Activated CD4-positive, alpha-beta T cell treated with anti-CD3 and anti-CD28 coated beads for 48 hours (primary cell): ENCODE measurements at regions not wholly inside any gene's neighbourhood (a gene's known extent, or its start where the extent isn't known, plus 50 kb on each side); places are given as distances from the start of the nearest gene placed in this dataset.

Experiments used
- DNase-seq: peaks from one replicate; pipeline ENCODE4 v3.0.0-alpha.2; 2020

- no peak for DNase-seq
These were observed 143.8 kb upstream of the PPARGC1A start for GRCh38 chr4:24033626-24034025.

GRCh38 chr4:24032371-24032989 lies 142.6 kb upstream of the PPARGC1A start:
- no peak for DNase-seq

GRCh38 chr4:24026596-24026995 lies 136.7 kb upstream of the PPARGC1A start:
- DNase-seq, result no peak

- DNase-seq, result no peak
These were observed 134.8 kb upstream of the PPARGC1A start for GRCh38 chr4:24024605-24025004.

GRCh38 chr4:24024157-24024556 lies 134.3 kb upstream of the PPARGC1A start:
- no peak for DNase-seq

- DNase-seq, result no peak
These were observed 125.9 kb upstream of the PPARGC1A start for GRCh38 chr4:24015782-24016181.

- no peak for DNase-seq
These were observed 124.0 kb upstream of the PPARGC1A start for GRCh38 chr4:24013668-24014422.

- no peak for DNase-seq
These were observed 121.1 kb upstream of the PPARGC1A start for GRCh38 chr4:24010994-24011393.

- DNase-seq, result no peak
These were observed 120.7 kb upstream of the PPARGC1A start for GRCh38 chr4:24010573-24010972.

- no peak for DNase-seq
These were observed 118.0 kb upstream of the PPARGC1A start for GRCh38 chr4:24007860-24008261.

- DNase-seq, result no peak
These were observed 116.4 kb upstream of the PPARGC1A start for GRCh38 chr4:24006269-24006668.

GRCh38 chr4:24003926-24004325 lies 114.1 kb upstream of the PPARGC1A start:
- DNase-seq, result no peak

GRCh38 chr4:24003496-24003895 lies 113.6 kb upstream of the PPARGC1A start:
- no peak for DNase-seq

- DNase-seq, result no peak
These were observed 112.6 kb upstream of the PPARGC1A start for GRCh38 chr4:24002330-24002966.

GRCh38 chr4:24001486-24002329 lies 111.9 kb upstream of the PPARGC1A start:
- DNase-seq, result no peak

GRCh38 chr4:24000470-24000831 lies 110.6 kb upstream of the PPARGC1A start:
- DNase-seq, result no peak

- no peak for DNase-seq
These were observed 110.0 kb upstream of the PPARGC1A start for GRCh38 chr4:23999714-24000469.

GRCh38 chr4:23993373-23993772 lies 103.5 kb upstream of the PPARGC1A start:
- no peak for DNase-seq

GRCh38 chr4:23991444-23991843 lies 101.6 kb upstream of the PPARGC1A start:
- no peak for DNase-seq

GRCh38 chr4:23986270-23986669 lies 96.4 kb upstream of the PPARGC1A start:
- DNase-seq, result no peak

GRCh38 chr4:23981328-23981727 lies 91.5 kb upstream of the PPARGC1A start:
- no peak for DNase-seq

GRCh38 chr4:23979534-23979933 lies 89.7 kb upstream of the PPARGC1A start:
- no peak for DNase-seq

- DNase-seq, result no peak
These were observed 88.2 kb upstream of the PPARGC1A start for GRCh38 chr4:23978002-23978401.
